ENCODE measurements at regions not wholly inside any gene's neighbourhood (a gene's known extent, or its start where the extent isn't known, plus 50 kb on each side); places are given as distances from the start of the nearest gene placed in this dataset.

- Mint-ChIP-seq H3K9me3 (ENCODE audit: low read depth) (peaks cover 9% of the 10 kb centered on the region), H3K4me3 (no peak overlapping the region), H3K36me3 (no peaks in the 10 kb centered on the region), H3K27ac (no peak overlapping the region), H3K4me1 (no peaks in the 10 kb centered on the region), H3K27me3 (no peaks in the 10 kb centered on the region)
- no peak for ATAC-seq
- CTCF ChIA-PET = no interaction called here
- DNase-seq = no peak
Measured at GRCh38 chr2:163474319-163474744, 261.5 kb downstream of the FIGN start.

- ATAC-seq = no peak
- H3K9me3 Mint-ChIP-seq (ENCODE audit: low read depth) = peaks cover 4% of the 10 kb centered on the region
- H3K36me3 Mint-ChIP-seq = no peaks in the 10 kb centered on the region
- H3K27ac Mint-ChIP-seq = no peak overlapping the region
- H3K27me3 Mint-ChIP-seq = no peaks in the 10 kb centered on the region
- CTCF ChIA-PET = no interaction called here
- H3K4me3 Mint-ChIP-seq = no peak overlapping the region
- no peaks in the 10 kb centered on the region for H3K4me1 Mint-ChIP-seq
- no peak for DNase-seq
Measured at GRCh38 chr2:163471947-163472346, 263.9 kb downstream of the FIGN start.

- no peak overlapping the region for H3K27ac Mint-ChIP-seq
- no peaks in the 10 kb centered on the region for H3K27me3 Mint-ChIP-seq
- no peaks in the 10 kb centered on the region for H3K4me1 Mint-ChIP-seq
- CTCF ChIA-PET = no interaction called here
- ATAC-seq (no peak), DNase-seq (no peak)
- H3K9me3 Mint-ChIP-seq (ENCODE audit: low read depth) = peaks cover 6% of the 10 kb centered on the region
- H3K36me3 Mint-ChIP-seq = no peaks in the 10 kb centered on the region
- H3K4me3 Mint-ChIP-seq = no peak overlapping the region
Measured at GRCh38 chr2:163469561-163469962, 266.2 kb downstream of the FIGN start.

- Mint-ChIP-seq H3K9me3 (ENCODE audit: low read depth) (peaks cover 6% of the 10 kb centered on the region), H3K4me1 (no peaks in the 10 kb centered on the region), H3K27me3 (no peaks in the 10 kb centered on the region), H3K36me3 (no peaks in the 10 kb centered on the region), H3K27ac (no peak overlapping the region), H3K4me3 (no peak overlapping the region)
- DNase-seq (no peak), ATAC-seq (no peak)
- CTCF ChIA-PET = interaction anchor here (0.9 kb wide), 1 partner anchor 8 kb away, joined by 3 read pairs; no protein-coding TSS in a partner anchor
Measured at GRCh38 chr2:163467251-163467630, 268.6 kb downstream of the FIGN start.

- no peak overlapping the region for H3K27ac Mint-ChIP-seq
- ATAC-seq (no peak), DNase-seq (no peak)
- H3K36me3 Mint-ChIP-seq = no peaks in the 10 kb centered on the region
- no peak overlapping the region for H3K4me3 Mint-ChIP-seq
- CTCF ChIA-PET = interaction anchor here (0.9 kb wide), 1 partner anchor 8 kb away, joined by 3 read pairs; no protein-coding TSS in a partner anchor
- H3K4me1 Mint-ChIP-seq = no peaks in the 10 kb centered on the region
- peaks cover 6% of the 10 kb centered on the region for H3K9me3 Mint-ChIP-seq (ENCODE audit: low read depth)
- no peaks in the 10 kb centered on the region for H3K27me3 Mint-ChIP-seq
Measured at GRCh38 chr2:163466331-163467250, 269.2 kb downstream of the FIGN start.

- CTCF ChIA-PET = no interaction called here
- H3K36me3 Mint-ChIP-seq = no peaks in the 10 kb centered on the region
- H3K27ac Mint-ChIP-seq = no peak overlapping the region
- peaks cover 6% of the 10 kb centered on the region for H3K9me3 Mint-ChIP-seq (ENCODE audit: low read depth)
- no peak overlapping the region for H3K4me3 Mint-ChIP-seq
- no peaks in the 10 kb centered on the region for H3K4me1 Mint-ChIP-seq
- no peaks in the 10 kb centered on the region for H3K27me3 Mint-ChIP-seq
- no peak for DNase-seq
- no peak for ATAC-seq
Measured at GRCh38 chr2:163465440-163465839, 270.4 kb downstream of the FIGN start.

- CTCF ChIA-PET = no interaction called here
- Mint-ChIP-seq H3K4me1 (no peaks in the 10 kb centered on the region), H3K9me3 (ENCODE audit: low read depth) (peaks cover 8% of the 10 kb centered on the region), H3K27ac (no peak overlapping the region), H3K27me3 (no peaks in the 10 kb centered on the region), H3K36me3 (no peaks in the 10 kb centered on the region), H3K4me3 (no peak overlapping the region)
- DNase-seq (no peak), ATAC-seq (no peak)
Measured at GRCh38 chr2:163463411-163463810, 272.4 kb downstream of the FIGN start.

- CTCF ChIA-PET = no interaction called here
- Mint-ChIP-seq H3K36me3 (no peaks in the 10 kb centered on the region), H3K4me1 (no peaks in the 10 kb centered on the region), H3K4me3 (no peak overlapping the region), H3K27me3 (no peaks in the 10 kb centered on the region), H3K27ac (no peak overlapping the region), H3K9me3 (ENCODE audit: low read depth) (peaks cover 8% of the 10 kb centered on the region)
- ATAC-seq (no peak), DNase-seq (no peak)
Measured at GRCh38 chr2:163462993-163463392, 272.8 kb downstream of the FIGN start.

GRCh38 chr2:163459986-163460385 is 275.8 kb downstream of the FIGN start:
- Mint-ChIP-seq H3K9me3 (ENCODE audit: low read depth) (peaks cover 12% of the 10 kb centered on the region), H3K27ac (no peak overlapping the region), H3K36me3 (no peaks in the 10 kb centered on the region), H3K4me1 (no peaks in the 10 kb centered on the region), H3K4me3 (no peak overlapping the region), H3K27me3 (no peaks in the 10 kb centered on the region)
- CTCF ChIA-PET = no interaction called here
- ATAC-seq = no peak
- no peak for DNase-seq

GRCh38 chr2:163456953-163457743 is 278.7 kb downstream of the FIGN start:
- Mint-ChIP-seq H3K9me3 (ENCODE audit: low read depth) (peaks cover 7% of the 10 kb centered on the region), H3K4me3 (no peak overlapping the region), H3K4me1 (no peaks in the 10 kb centered on the region), H3K27ac (no peak overlapping the region), H3K27me3 (no peaks in the 10 kb centered on the region), H3K36me3 (no peaks in the 10 kb centered on the region)
- CTCF ChIA-PET = no interaction called here
- ATAC-seq = no peak
- no peak for DNase-seq

GRCh38 chr2:163455815-163456214 is 280.0 kb downstream of the FIGN start:
- H3K4me1 Mint-ChIP-seq = no peaks in the 10 kb centered on the region
- DNase-seq (no peak), ATAC-seq (no peak)
- no peaks in the 10 kb centered on the region for H3K36me3 Mint-ChIP-seq
- CTCF ChIA-PET = no interaction called here
- peaks cover 7% of the 10 kb centered on the region for H3K9me3 Mint-ChIP-seq (ENCODE audit: low read depth)
- no peak overlapping the region for H3K27ac Mint-ChIP-seq
- no peaks in the 10 kb centered on the region for H3K27me3 Mint-ChIP-seq
- no peak overlapping the region for H3K4me3 Mint-ChIP-seq

GRCh38 chr2:163453920-163454319 is 281.9 kb downstream of the FIGN start:
- no peaks in the 10 kb centered on the region for H3K36me3 Mint-ChIP-seq
- CTCF ChIA-PET = no interaction called here
- DNase-seq (no peak), ATAC-seq (no peak)
- H3K27ac Mint-ChIP-seq = no peak overlapping the region
- H3K4me1 Mint-ChIP-seq = no peaks in the 10 kb centered on the region
- peaks cover 5% of the 10 kb centered on the region for H3K9me3 Mint-ChIP-seq (ENCODE audit: low read depth)
- H3K4me3 Mint-ChIP-seq = no peak overlapping the region
- no peaks in the 10 kb centered on the region for H3K27me3 Mint-ChIP-seq

- Mint-ChIP-seq H3K4me3 (no peak overlapping the region), H3K27me3 (no peaks in the 10 kb centered on the region), H3K36me3 (no peaks in the 10 kb centered on the region), H3K27ac (no peak overlapping the region), H3K9me3 (ENCODE audit: low read depth) (peaks cover 6% of the 10 kb centered on the region), H3K4me1 (no peaks in the 10 kb centered on the region)
- ATAC-seq (no peak), DNase-seq (no peak)
- CTCF ChIA-PET = no interaction called here
Measured at GRCh38 chr2:163441603-163442002, 294.2 kb downstream of the FIGN start.

GRCh38 chr2:163436963-163437362 is 298.8 kb downstream of the FIGN start:
- no peak for ATAC-seq
- Mint-ChIP-seq H3K27me3 (no peaks in the 10 kb centered on the region), H3K27ac (no peak overlapping the region), H3K4me3 (no peak overlapping the region), H3K36me3 (no peaks in the 10 kb centered on the region), H3K9me3 (ENCODE audit: low read depth) (peaks cover 9% of the 10 kb centered on the region), H3K4me1 (no peaks in the 10 kb centered on the region)
- CTCF ChIA-PET = no interaction called here
- no peak for DNase-seq

All from activated CD8-positive, alpha-beta memory T cell treated with anti-CD3 and anti-CD28 coated beads, Interleukin-2, amount 10 ng/mL, durations not matched to agents 7 days and 5 days (primary cell).